Bronchial epithelial cell (primary cell): ENCODE measurements at regions not wholly inside any gene's neighbourhood (a gene's known extent, or its start where the extent isn't known, plus 50 kb on each side); places are given as distances from the start of the nearest gene placed in this dataset.

Source experiments
- DNase-seq: peaks from one replicate; pipeline ENCODE4 v3.0.0-alpha.2; 2010; ENCODE audit warnings: low read depth
- FAIRE-seq: peaks from 2 replicates; lab custom pipeline; 2011; peaks lifted over from hg19 to GRCh38; lab: Jason Lieb, UNC
- H3K27me3 ChIP-seq: 2 replicates; pipeline ENCODE4 v1.5.1; 2011; ENCODE audit warnings: low read length; ENCODE audit not compliant: control insufficient read depth, insufficient read depth
- H3K36me3 ChIP-seq: 2 replicates; pipeline ENCODE4 v1.5.1; 2011; ENCODE audit warnings: low read length; ENCODE audit not compliant: control insufficient read depth, insufficient read depth
- H3K4me3 ChIP-seq: 2 replicates; pipeline ENCODE4 v1.5.1; 2011; ENCODE audit warnings: mild to moderate bottlenecking, low read depth, low read length, control low read depth
- TF ChIP-seq, protein P1 (sequence below): IDR thresholded peaks from 2 replicates; pipeline ENCODE4 v1.5.1; 2011; ENCODE audit warnings: mild to moderate bottlenecking, moderate library complexity, low read length, control low read depth, inconsistent platforms; ENCODE audit not compliant: insufficient read depth, severe bottlenecking

DNA sequence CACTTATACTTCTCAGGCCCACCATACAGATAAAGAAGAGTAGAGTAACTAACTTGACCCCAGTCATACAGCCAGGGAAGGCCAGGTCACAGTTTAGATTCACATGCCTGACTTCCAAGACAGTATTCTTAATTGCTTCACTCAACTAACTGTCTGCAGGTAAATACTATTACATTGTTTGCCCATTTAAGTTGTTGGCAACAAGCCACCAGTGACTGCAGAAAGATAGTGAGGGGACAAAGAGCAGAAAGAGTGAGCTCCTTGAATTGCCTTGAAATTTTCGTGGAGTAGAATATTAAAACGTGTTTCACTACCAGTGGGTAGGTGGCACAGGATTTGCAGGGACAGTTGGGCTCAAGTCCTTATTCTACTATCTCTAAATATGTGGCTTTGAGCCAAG, 146.3 kb upstream of the RMST start:
- Histone ChIP-seq H3K36me3 (no peaks in the 10 kb centered on the region), H3K4me3 (no peak overlapping the region), H3K27me3 (no peaks in the 10 kb centered on the region)
- DNase-seq (no peak), FAIRE-seq (no peak)
- TF ChIP-seq, protein P1, sequence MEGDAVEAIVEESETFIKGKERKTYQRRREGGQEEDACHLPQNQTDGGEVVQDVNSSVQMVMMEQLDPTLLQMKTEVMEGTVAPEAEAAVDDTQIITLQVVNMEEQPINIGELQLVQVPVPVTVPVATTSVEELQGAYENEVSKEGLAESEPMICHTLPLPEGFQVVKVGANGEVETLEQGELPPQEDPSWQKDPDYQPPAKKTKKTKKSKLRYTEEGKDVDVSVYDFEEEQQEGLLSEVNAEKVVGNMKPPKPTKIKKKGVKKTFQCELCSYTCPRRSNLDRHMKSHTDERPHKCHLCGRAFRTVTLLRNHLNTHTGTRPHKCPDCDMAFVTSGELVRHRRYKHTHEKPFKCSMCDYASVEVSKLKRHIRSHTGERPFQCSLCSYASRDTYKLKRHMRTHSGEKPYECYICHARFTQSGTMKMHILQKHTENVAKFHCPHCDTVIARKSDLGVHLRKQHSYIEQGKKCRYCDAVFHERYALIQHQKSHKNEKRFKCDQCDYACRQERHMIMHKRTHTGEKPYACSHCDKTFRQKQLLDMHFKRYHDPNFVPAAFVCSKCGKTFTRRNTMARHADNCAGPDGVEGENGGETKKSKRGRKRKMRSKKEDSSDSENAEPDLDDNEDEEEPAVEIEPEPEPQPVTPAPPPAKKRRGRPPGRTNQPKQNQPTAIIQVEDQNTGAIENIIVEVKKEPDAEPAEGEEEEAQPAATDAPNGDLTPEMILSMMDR = no peak

DNA sequence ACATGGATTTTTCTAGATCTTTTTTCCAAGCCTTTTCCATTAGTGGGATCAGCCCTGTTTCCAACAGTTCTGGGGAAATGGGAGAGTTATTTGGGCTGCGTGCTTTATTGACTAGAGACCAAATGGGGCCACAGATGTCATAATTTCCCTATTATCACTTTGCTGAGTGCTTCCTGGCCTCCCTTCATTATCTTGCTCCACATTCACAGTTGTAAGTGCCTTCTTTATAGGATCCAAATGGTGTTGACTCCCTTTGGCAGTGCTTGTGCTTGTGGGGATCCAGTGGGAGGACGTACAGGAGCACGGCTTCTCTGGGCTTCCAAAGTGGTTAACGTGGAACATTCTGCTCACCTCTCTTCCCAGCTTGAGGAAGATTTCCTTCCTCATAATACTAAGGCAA, 141.0 kb upstream of the RMST start:
- no peak for DNase-seq
- no peak for FAIRE-seq
- no peaks in the 10 kb centered on the region for H3K27me3 ChIP-seq
- TF ChIP-seq, protein P1 = no peak
- no peaks in the 10 kb centered on the region for H3K36me3 ChIP-seq
- H3K4me3 ChIP-seq = no peak overlapping the region

DNA sequence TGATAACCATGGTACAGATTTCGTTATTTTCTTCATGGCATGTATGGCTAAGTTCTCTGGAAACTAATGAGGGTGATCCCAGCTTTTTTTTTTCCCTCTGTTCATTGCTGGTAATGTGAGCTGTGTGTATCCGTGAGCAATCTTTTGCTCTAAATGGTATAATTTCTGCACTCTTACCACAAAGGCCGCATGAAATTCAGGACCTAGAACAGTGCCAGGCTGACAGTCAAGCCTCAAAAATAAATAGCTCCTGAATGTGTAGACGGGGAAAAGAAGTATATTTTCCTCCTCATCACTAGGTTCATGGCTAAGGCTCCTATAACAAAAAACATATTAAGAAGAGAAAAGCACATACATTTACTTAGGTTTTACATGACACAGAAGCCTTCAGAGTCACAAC, 140.2 kb upstream of the RMST start:
- Histone ChIP-seq H3K4me3 (no peak overlapping the region), H3K27me3 (no peaks in the 10 kb centered on the region), H3K36me3 (no peaks in the 10 kb centered on the region)
- no peak for FAIRE-seq
- DNase-seq = no peak
- TF ChIP-seq, protein P1 = no peak

DNA sequence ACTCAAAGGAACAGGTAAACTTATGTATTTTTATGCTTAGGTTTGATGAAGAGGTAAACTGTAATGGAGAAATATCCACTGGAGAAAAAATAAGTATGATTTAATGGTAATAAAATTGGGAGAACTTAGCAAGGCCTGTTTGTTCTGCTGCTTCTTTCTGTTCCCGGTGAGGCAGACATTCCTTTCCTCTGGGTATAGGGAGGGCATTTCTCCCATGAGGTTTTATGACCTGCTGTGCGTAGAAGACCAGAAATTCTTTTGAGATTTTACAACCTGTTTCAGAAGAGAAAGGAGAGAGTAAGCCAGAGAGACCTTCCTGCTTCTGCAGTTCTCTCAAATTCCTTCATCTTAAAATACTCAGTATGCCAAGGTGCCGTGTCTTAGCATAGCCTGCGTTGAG, 139.4 kb upstream of the RMST start:
- H3K36me3 ChIP-seq = no peaks in the 10 kb centered on the region
- DNase-seq = no peak
- no peaks in the 10 kb centered on the region for H3K27me3 ChIP-seq
- FAIRE-seq = no peak
- TF ChIP-seq, protein P1 = no peak
- no peak overlapping the region for H3K4me3 ChIP-seq

DNA sequence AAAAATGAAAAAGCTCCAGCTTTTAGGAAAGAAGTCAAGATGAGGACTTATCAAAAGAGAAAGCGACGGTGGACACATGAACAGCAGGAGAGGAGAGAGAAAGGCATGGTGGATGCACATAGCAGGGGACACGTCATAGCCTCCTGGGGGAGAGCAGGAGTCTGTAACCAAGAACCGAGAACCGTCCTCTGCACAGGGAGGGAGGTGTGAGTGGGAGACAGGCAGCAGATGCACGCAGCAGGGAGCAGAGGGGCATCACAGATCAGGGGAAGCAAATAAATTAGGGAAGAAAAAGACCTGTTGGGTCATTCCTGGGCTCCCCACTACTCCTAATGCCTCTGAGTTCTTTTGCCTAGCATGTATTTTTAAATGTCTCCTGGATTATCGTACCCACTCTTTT, 138.1 kb upstream of the RMST start:
- Histone ChIP-seq H3K27me3 (no peaks in the 10 kb centered on the region), H3K36me3 (no peaks in the 10 kb centered on the region), H3K4me3 (no peak overlapping the region)
- DNase-seq (no peak), FAIRE-seq (no peak)
- TF ChIP-seq, protein P1 = no peak

DNA sequence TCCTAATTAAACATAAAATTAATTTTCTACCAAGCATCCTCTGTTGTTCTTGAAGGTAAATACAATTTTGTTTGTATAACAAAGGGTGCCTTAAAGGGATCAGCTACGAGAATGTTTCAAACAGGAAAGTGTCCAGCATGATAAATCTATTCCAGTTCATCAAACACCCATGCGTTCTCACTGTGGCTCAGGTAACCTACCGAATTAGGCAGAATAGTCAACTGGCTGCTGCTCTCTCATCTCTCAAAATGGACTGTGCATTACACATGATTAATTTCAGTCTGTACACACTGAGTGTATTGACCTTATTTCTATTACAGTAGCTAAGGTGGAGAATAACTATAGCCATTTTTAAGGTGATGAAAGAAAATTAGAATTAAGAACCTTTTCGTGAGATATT, 127.5 kb upstream of the RMST start:
- FAIRE-seq (no peak), DNase-seq (no peak)
- Histone ChIP-seq H3K4me3 (no peak overlapping the region), H3K27me3 (no peaks in the 10 kb centered on the region), H3K36me3 (no peaks in the 10 kb centered on the region)
- TF ChIP-seq, protein P1 = no peak
